BLaER1 treated with 17β-estradiol and CSF1 and Interleukin-3, amounts not matched to agents 10 nM and 100 nM (cell line): ENCODE measurements at regions not wholly inside any gene's neighbourhood (a gene's known extent, or its start where the extent isn't known, plus 50 kb on each side); places are given as distances from the start of the nearest gene placed in this dataset.

Experiments used
- H3K27ac ChIP-seq, 11 experiments: shearing (Covaris generic); formaldehyde crosslinking; 2 replicates each; pipeline ENCODE4 v1.8.1; 2022
- H3K27me3 ChIP-seq, 11 experiments: shearing (Covaris generic); formaldehyde crosslinking; 2 replicates each; pipeline ENCODE4 v1.8.1; 2022
- H3K36me3 ChIP-seq, 11 experiments: shearing (Covaris generic); formaldehyde crosslinking; 2 replicates each; pipeline ENCODE4 v1.8.1; 2022
- H3K4me1 ChIP-seq, 10 experiments: shearing (Covaris generic); formaldehyde crosslinking; 2 replicates each; pipeline ENCODE4 v1.8.1; 2022
- H3K4me2 ChIP-seq, 11 experiments: shearing (Covaris generic); formaldehyde crosslinking; 2 replicates each; pipeline ENCODE4 v1.8.1; 2022
- H3K4me3 ChIP-seq, 10 experiments: shearing (Covaris generic); formaldehyde crosslinking; 2 replicates each; pipeline ENCODE4 v1.8.1; 2022
- H3K9ac ChIP-seq, 11 experiments: shearing (Covaris generic); formaldehyde crosslinking; 2 replicates each; pipeline ENCODE4 v1.8.1; 2022
- H3K9me3 ChIP-seq, 11 experiments: shearing (Covaris generic); formaldehyde crosslinking; replicated peaks in 1 of 11; 2 replicates each; pipeline ENCODE4 v1.8.1; 2022
- H4K20me1 ChIP-seq, 11 experiments: shearing (Covaris generic); formaldehyde crosslinking; 2 replicates each; pipeline ENCODE4 v1.8.1; 2022
- Cebpa-rat ChIP-seq, 11 experiments: shearing (Covaris generic); IDR thresholded peaks; 2 replicates each; pipeline ENCODE4 v1.8.1; 2022

- Histone ChIP-seq H3K27ac (no peak overlapping the region), H3K4me1 (peaks cover 6 to 29% (median 17%) of the 10 kb centered on the region in 10 experiments; a peak in 19 of 20 replicates), H4K20me1 (peaks cover 0 to 10% (median 0%) of the 10 kb centered on the region in 11 experiments; a peak in 1 of 22 replicates), H3K36me3 (no peaks in the 10 kb centered on the region), H3K9me3 (peaks cover 0 to 6% (median 0%) of the 10 kb centered on the region in 11 experiments; a peak in 1 of 22 replicates), H3K9ac (no peak overlapping the region), H3K4me3 (no peak overlapping the region), H3K4me2 (no peak overlapping the region), H3K27me3 (no peaks in the 10 kb centered on the region)
- TF ChIP-seq Cebpa-rat (IDR thresholded peaks at IDR 0.05), result no peak
These were observed 178.1 kb upstream of the PPP2R2D start for GRCh38 chr10:131722525-131723264.

- peaks cover 6 to 29% (median 17%) of the 10 kb centered on the region in 10 experiments; a peak in 19 of 20 replicates for H3K4me1 ChIP-seq
- no peak overlapping the region for H3K9ac ChIP-seq
- H3K27me3 ChIP-seq, result no peaks in the 10 kb centered on the region; a peak in 1 of 22 replicates
- no peak overlapping the region for H3K4me3 ChIP-seq
- peak overlapping the region in 4 of 11 experiments; percentile 0 to 21 (median 6); a peak in 4 of 22 replicates for H3K4me2 ChIP-seq
- peaks cover 0 to 10% (median 0%) of the 10 kb centered on the region in 11 experiments; a peak in 1 of 22 replicates for H4K20me1 ChIP-seq
- TF ChIP-seq Cebpa-rat (IDR thresholded peaks at IDR 0.05), result no peak
- peaks cover 0 to 4% (median 0%) of the 10 kb centered on the region in 11 experiments; a peak in 1 of 22 replicates for H3K9me3 ChIP-seq
- H3K36me3 ChIP-seq, result no peaks in the 10 kb centered on the region
- no peak overlapping the region for H3K27ac ChIP-seq
These were observed 177.3 kb upstream of the PPP2R2D start for GRCh38 chr10:131723297-131724168.

- H3K9ac ChIP-seq, result no peak overlapping the region
- H4K20me1 ChIP-seq, result peaks cover 0 to 10% (median 0%) of the 10 kb centered on the region in 11 experiments; a peak in 1 of 22 replicates
- H3K4me2 ChIP-seq, result peak overlapping the region in 4 of 11 experiments; percentile 0 to 21 (median 6); a peak in 4 of 22 replicates
- no peak for TF ChIP-seq Cebpa-rat (IDR thresholded peaks at IDR 0.05)
- no peaks in the 10 kb centered on the region; a peak in 1 of 22 replicates for H3K27me3 ChIP-seq
- no peak overlapping the region for H3K27ac ChIP-seq
- H3K9me3 ChIP-seq, result 0 out of 22 replicates have a peak, but pooled peaks cover 0 to 4% (median 0%) of the 10 kb centered on the region in 11 experiments
- H3K4me1 ChIP-seq, result peaks cover 6 to 29% (median 17%) of the 10 kb centered on the region in 10 experiments; a peak in 19 of 20 replicates
- no peak overlapping the region for H3K4me3 ChIP-seq
- no peaks in the 10 kb centered on the region for H3K36me3 ChIP-seq
These were observed 176.7 kb upstream of the PPP2R2D start for GRCh38 chr10:131724169-131724545.

- Histone ChIP-seq H3K27me3 (no peaks in the 10 kb centered on the region; a peak in 1 of 22 replicates), H3K27ac (no peak overlapping the region), H4K20me1 (peaks cover 0 to 10% (median 0%) of the 10 kb centered on the region in 11 experiments; a peak in 1 of 22 replicates), H3K9ac (no peak overlapping the region), H3K9me3 (0 out of 22 replicates have a peak, but pooled peaks cover 0 to 2% (median 0%) of the 10 kb centered on the region in 11 experiments), H3K36me3 (no peaks in the 10 kb centered on the region), H3K4me2 (peak overlapping the region in 10 of 11 experiments; percentile 4 to 57 (median 24); a peak in 12 of 22 replicates), H3K4me1 (peaks cover 7 to 30% (median 18%) of the 10 kb centered on the region in 10 experiments; a peak in 19 of 20 replicates), H3K4me3 (no peak overlapping the region)
- TF ChIP-seq Cebpa-rat (IDR thresholded peaks at IDR 0.05), result no peak
These were observed 175.8 kb upstream of the PPP2R2D start for GRCh38 chr10:131724891-131725580.

GRCh38 chr10:131725581-131726069 is 175.2 kb upstream of the PPP2R2D start:
- Histone ChIP-seq H4K20me1 (peaks cover 0 to 10% (median 0%) of the 10 kb centered on the region in 11 experiments; a peak in 2 of 22 replicates), H3K4me3 (no peak overlapping the region), H3K36me3 (no peaks in the 10 kb centered on the region), H3K9me3 (no peaks in the 10 kb centered on the region), H3K4me2 (peak overlapping the region in 9 of 11 experiments; percentile 9 to 57 (median 33); a peak in 13 of 22 replicates), H3K9ac (no peak overlapping the region), H3K27me3 (no peaks in the 10 kb centered on the region; a peak in 1 of 22 replicates), H3K27ac (no peak overlapping the region), H3K4me1 (peaks cover 9 to 33% (median 19%) of the 10 kb centered on the region in 10 experiments; a peak in 19 of 20 replicates)
- no peak for TF ChIP-seq Cebpa-rat (IDR thresholded peaks at IDR 0.05)

GRCh38 chr10:131726076-131726880 is 174.5 kb upstream of the PPP2R2D start:
- no peak overlapping the region for H3K4me3 ChIP-seq
- H3K4me2 ChIP-seq, result peak overlapping the region; percentile 6 to 75 (median 60); a peak in 21 of 22 replicates
- no peak overlapping the region for H3K9ac ChIP-seq
- no peak for TF ChIP-seq Cebpa-rat (IDR thresholded peaks at IDR 0.05)
- peaks cover 0 to 10% (median 0%) of the 10 kb centered on the region in 11 experiments; a peak in 2 of 22 replicates for H4K20me1 ChIP-seq
- H3K27me3 ChIP-seq, result no peaks in the 10 kb centered on the region; a peak in 1 of 22 replicates
- H3K4me1 ChIP-seq, result peaks cover 9 to 33% (median 19%) of the 10 kb centered on the region in 10 experiments; a peak in 19 of 20 replicates
- no peaks in the 10 kb centered on the region for H3K9me3 ChIP-seq
- no peak overlapping the region for H3K27ac ChIP-seq
- no peaks in the 10 kb centered on the region for H3K36me3 ChIP-seq

GRCh38 chr10:131726967-131727366 is 173.8 kb upstream of the PPP2R2D start:
- peaks cover 0 to 3% (median 0%) of the 10 kb centered on the region in 11 experiments; a peak in 3 of 22 replicates for H3K9me3 ChIP-seq

More at GRCh38 chr10:131726967-131727366, 173.8 kb upstream of the PPP2R2D start:
- Histone ChIP-seq H3K4me3 (no peak overlapping the region), H3K36me3 (no peaks in the 10 kb centered on the region), H4K20me1 (peaks cover 0 to 10% (median 0%) of the 10 kb centered on the region in 11 experiments; a peak in 2 of 22 replicates), H3K9ac (no peak overlapping the region), H3K4me2 (peak overlapping the region; percentile 6 to 75 (median 60); a peak in 20 of 22 replicates), H3K27me3 (no peaks in the 10 kb centered on the region; a peak in 1 of 22 replicates), H3K27ac (no peak overlapping the region), H3K4me1 (peaks cover 9 to 33% (median 19%) of the 10 kb centered on the region in 10 experiments; a peak in 19 of 20 replicates)
- no peak for TF ChIP-seq Cebpa-rat (IDR thresholded peaks at IDR 0.05)
